SK-N-SH (cell line): ENCODE measurements at regions not wholly inside any gene's neighbourhood (a gene's known extent, or its start where the extent isn't known, plus 50 kb on each side); places are given as distances from the start of the nearest gene placed in this dataset.

ENCODE experiments used
- CTCF ChIA-PET: fragments of 300-600, 350-600 bp; formaldehyde crosslinking; extraction: SDS; loops from one replicate; lab custom pipeline; 2021; lab: Yijun Ruan, JAX
- POLR2A ChIA-PET: fragments of 350-600 bp; sonication (Branson Sonifier 250); formaldehyde crosslinking; extraction: SDS; loops from one replicate; lab custom pipeline; 2020; ENCODE audit warnings: antibody characterized with exemption, inconsistent platforms; lab: Yijun Ruan, JAX
- DNase-seq: peaks from one replicate; pipeline ENCODE4 v3.0.0; 2012
- H2AFZ ChIP-seq: fragments of 200-600 bp; sonication (generic); 2 replicates; pipeline ENCODE4 v1.8.1; 2016; ENCODE audit warnings: antibody characterized with exemption, mild to moderate bottlenecking, low read depth
- H3F3A ChIP-seq: fragments of 200-600 bp; sonication (generic); replicated peaks from 2 replicates; pipeline ENCODE3; 2016; ENCODE audit warnings: antibody characterized with exemption, mild to moderate bottlenecking; ENCODE audit not compliant: insufficient read depth
- H3K27ac ChIP-seq, 2 experiments: fragments of 200-500 bp in 1 of 2; fragments of 200-600 bp in 1 of 2; sonication (Bioruptor generic) in 1 of 2; sonication (generic), shearing (Covaris generic) in 1 of 2; 2 replicates each; pipeline versions ENCODE4 v1.5.1 to v1.6.1; 2014 to 2016; ENCODE audit warnings: low read depth in 2 of 2, inconsistent platforms in 1 of 2, low read length in 1 of 2, mild to moderate bottlenecking in 1 of 2, mixed read lengths in 1 of 2
- H3K27me3 ChIP-seq: fragments of 200-600 bp; sonication (generic), shearing (Covaris generic); 2 replicates; pipeline ENCODE4 v1.6.1; 2016; ENCODE audit warnings: mixed run types; ENCODE audit not compliant: insufficient read depth
- H3K36me3 ChIP-seq, 2 experiments: fragments of 200-500 bp in 1 of 2; fragments of 200-600 bp in 1 of 2; sonication (Bioruptor generic) in 1 of 2; sonication (generic) in 1 of 2; replicated peaks in 1 of 2; 2 replicates each; pipeline versions ENCODE3 to v1.5.1; 2014 to 2016; ENCODE audit warnings: low read length in 1 of 2, mild to moderate bottlenecking in 1 of 2; ENCODE audit not compliant: insufficient read depth in 2 of 2, control insufficient read depth in 1 of 2
- H3K4me1 ChIP-seq, 2 experiments: fragments of 200-500 bp in 1 of 2; fragments of 200-600 bp in 1 of 2; sonication (Bioruptor generic) in 1 of 2; sonication (generic), shearing (Covaris generic) in 1 of 2; 2 replicates each; pipeline versions ENCODE4 v1.5.1 to v1.6.1; 2014 to 2016; ENCODE audit warnings: low read depth in 1 of 2, low read length in 1 of 2, mixed run types in 1 of 2; ENCODE audit not compliant: insufficient read depth in 2 of 2, control insufficient read depth in 1 of 2
- H3K4me2 ChIP-seq: fragments of 200-600 bp; sonication (generic), shearing (Covaris generic); 2 replicates; pipeline ENCODE4 v1.6.1; 2017; ENCODE audit warnings: mixed run types
- H3K4me3 ChIP-seq, 2 experiments: fragments of 200-500 bp in 1 of 2; fragments of 200-600 bp in 1 of 2; sonication (Bioruptor generic) in 1 of 2; sonication (generic), shearing (Covaris generic) in 1 of 2; 2 replicates each; pipeline versions ENCODE4 v1.5.1 to v1.8.1; 2014 to 2016; ENCODE audit warnings: low read depth in 2 of 2, inconsistent platforms in 1 of 2, low read length in 1 of 2, mild to moderate bottlenecking in 1 of 2, mixed read lengths in 1 of 2, moderate library complexity in 1 of 2
- H3K79me2 ChIP-seq: fragments of 200-600 bp; sonication (generic); 2 replicates; pipeline ENCODE4 v1.8.1; 2017; ENCODE audit warnings: mild to moderate bottlenecking; ENCODE audit not compliant: insufficient read depth
- H3K9ac ChIP-seq: fragments of 200-600 bp; sonication (generic); 2 replicates; pipeline ENCODE4 v1.6.1; 2017; ENCODE audit warnings: mixed run types
- H3K9me2 ChIP-seq: fragments of 200-600 bp; sonication (generic); 2 replicates; pipeline ENCODE4 v1.6.1; 2017; ENCODE audit warnings: mixed run types
- H3K9me3 ChIP-seq: fragments of 200-600 bp; sonication (generic); 2 replicates; pipeline ENCODE4 v1.6.1; 2017; ENCODE audit warnings: mixed run types, mild to moderate bottlenecking, moderate library complexity
- H4K20me1 ChIP-seq: fragments of 200-600 bp; sonication (generic); 2 replicates; pipeline ENCODE4 v1.6.1; 2017; ENCODE audit warnings: mild to moderate bottlenecking, mixed run types; ENCODE audit not compliant: insufficient read depth
- ELF1 ChIP-seq: IDR thresholded peaks from 2 replicates; pipeline ENCODE4 v1.4.0; 2012
- FOXM1 ChIP-seq: IDR thresholded peaks from 2 replicates; pipeline ENCODE4 v1.4.0; 2012; ENCODE audit warnings: low read depth, mild to moderate bottlenecking
- GABPA ChIP-seq: IDR thresholded peaks from 2 replicates; pipeline ENCODE4 v1.4.0; 2012; ENCODE audit warnings: low read depth, mild to moderate bottlenecking
- GATA2 ChIP-seq: sonication (generic); formaldehyde crosslinking; IDR thresholded peaks from 2 replicates; pipeline ENCODE4 v1.5.0; 2020; ENCODE audit warnings: mild to moderate bottlenecking, missing genetic modification reagents
- JUND ChIP-seq: IDR thresholded peaks from 2 replicates; pipeline ENCODE4 v1.4.0; 2012
- NRF1 ChIP-seq: IDR thresholded peaks from 2 replicates; pipeline ENCODE4 v1.6.1; 2012; ENCODE audit warnings: low read depth, mild to moderate bottlenecking, low read length
- YY1 ChIP-seq: IDR thresholded peaks from 2 replicates; pipeline ENCODE4 v1.4.0; 2012; ENCODE audit warnings: low read depth, mild to moderate bottlenecking
- WGBS: methylation state at CpG from one replicate; pipeline ENCODE4 v1.1.6; 2017; ENCODE audit warnings: low lambda C conversion rate; 5-methylcytosine and 5-hydroxymethylcytosine counted together
- TF ChIP-seq, protein P1 (sequence below): IDR thresholded peaks from 2 replicates; pipeline ENCODE4 v1.4.0; 2012; ENCODE audit warnings: low read depth
- TF ChIP-seq, protein P2 (sequence below): IDR thresholded peaks from 2 replicates; pipeline ENCODE4 v1.6.1; 2012; ENCODE audit warnings: mild to moderate bottlenecking, low read depth, low read length, moderate library complexity
- TF ChIP-seq, protein P3 (sequence below): fragments of 200-600 bp; sonication (generic); IDR thresholded peaks from 2 replicates; pipeline ENCODE4 v1.6.1; 2017; ENCODE audit warnings: antibody characterized with exemption, mild to moderate bottlenecking, moderate library complexity
- TF ChIP-seq, protein P4 (sequence below): fragments of 150-350 bp; IDR thresholded peaks from 2 replicates; pipeline ENCODE4 v1.6.1; 2016; ENCODE audit warnings: mild to moderate bottlenecking, low read depth, low read length

DNA sequence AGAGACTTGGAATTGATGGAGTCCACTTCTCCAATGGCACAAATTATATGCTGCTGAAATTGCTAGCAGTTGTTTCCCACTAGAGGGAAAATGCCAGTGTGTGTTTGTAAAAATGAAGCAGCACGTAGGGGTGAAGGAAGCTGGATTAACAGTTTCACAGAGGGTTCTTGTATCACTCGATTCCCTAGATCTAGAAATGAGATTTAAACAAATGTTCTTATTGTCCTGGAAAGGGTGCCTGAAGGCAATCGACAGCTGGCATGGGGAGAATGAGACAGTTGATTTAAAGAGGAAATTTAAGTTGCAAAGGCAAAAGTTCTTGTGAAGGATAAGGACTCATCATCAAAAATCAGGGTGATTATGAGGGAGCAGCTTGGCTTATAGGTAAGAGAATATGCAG lies 234.8 kb upstream of the ARPP21 start:
- H3K9me3 ChIP-seq, result no peaks in the 10 kb centered on the region
- no peak overlapping the region for H3K27ac ChIP-seq
- no peak for DNase-seq
- H3F3A ChIP-seq, result no peaks in the 10 kb centered on the region
- no peaks in the 10 kb centered on the region for H4K20me1 ChIP-seq
- WGBS, result 45% methylated on average over 3 of the region's 3 CpGs
- H3K79me2 ChIP-seq, result no peaks in the 10 kb centered on the region
- H3K9ac ChIP-seq, result no peak overlapping the region
- H2AFZ ChIP-seq, result no peak overlapping the region
- H3K9me2 ChIP-seq, result no peaks in the 10 kb centered on the region
- no peaks in the 10 kb centered on the region for H3K27me3 ChIP-seq
- H3K4me2 ChIP-seq, result no peak overlapping the region
- no peak overlapping the region for H3K4me3 ChIP-seq
- ChIA-PET CTCF (no interaction called here), POLR2A (no interaction called here)
- no peaks in the 10 kb centered on the region for H3K36me3 ChIP-seq
- H3K4me1 ChIP-seq, result no peaks in the 10 kb centered on the region
- TF ChIP-seq NRF1 (no peak), GABPA (no peak), FOXM1 (no peak), ELF1 (no peak), JUND (no peak)
- TF ChIP-seq, protein P1, sequence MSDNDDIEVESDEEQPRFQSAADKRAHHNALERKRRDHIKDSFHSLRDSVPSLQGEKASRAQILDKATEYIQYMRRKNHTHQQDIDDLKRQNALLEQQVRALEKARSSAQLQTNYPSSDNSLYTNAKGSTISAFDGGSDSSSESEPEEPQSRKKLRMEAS, result no peak
- TF ChIP-seq, protein P2, sequence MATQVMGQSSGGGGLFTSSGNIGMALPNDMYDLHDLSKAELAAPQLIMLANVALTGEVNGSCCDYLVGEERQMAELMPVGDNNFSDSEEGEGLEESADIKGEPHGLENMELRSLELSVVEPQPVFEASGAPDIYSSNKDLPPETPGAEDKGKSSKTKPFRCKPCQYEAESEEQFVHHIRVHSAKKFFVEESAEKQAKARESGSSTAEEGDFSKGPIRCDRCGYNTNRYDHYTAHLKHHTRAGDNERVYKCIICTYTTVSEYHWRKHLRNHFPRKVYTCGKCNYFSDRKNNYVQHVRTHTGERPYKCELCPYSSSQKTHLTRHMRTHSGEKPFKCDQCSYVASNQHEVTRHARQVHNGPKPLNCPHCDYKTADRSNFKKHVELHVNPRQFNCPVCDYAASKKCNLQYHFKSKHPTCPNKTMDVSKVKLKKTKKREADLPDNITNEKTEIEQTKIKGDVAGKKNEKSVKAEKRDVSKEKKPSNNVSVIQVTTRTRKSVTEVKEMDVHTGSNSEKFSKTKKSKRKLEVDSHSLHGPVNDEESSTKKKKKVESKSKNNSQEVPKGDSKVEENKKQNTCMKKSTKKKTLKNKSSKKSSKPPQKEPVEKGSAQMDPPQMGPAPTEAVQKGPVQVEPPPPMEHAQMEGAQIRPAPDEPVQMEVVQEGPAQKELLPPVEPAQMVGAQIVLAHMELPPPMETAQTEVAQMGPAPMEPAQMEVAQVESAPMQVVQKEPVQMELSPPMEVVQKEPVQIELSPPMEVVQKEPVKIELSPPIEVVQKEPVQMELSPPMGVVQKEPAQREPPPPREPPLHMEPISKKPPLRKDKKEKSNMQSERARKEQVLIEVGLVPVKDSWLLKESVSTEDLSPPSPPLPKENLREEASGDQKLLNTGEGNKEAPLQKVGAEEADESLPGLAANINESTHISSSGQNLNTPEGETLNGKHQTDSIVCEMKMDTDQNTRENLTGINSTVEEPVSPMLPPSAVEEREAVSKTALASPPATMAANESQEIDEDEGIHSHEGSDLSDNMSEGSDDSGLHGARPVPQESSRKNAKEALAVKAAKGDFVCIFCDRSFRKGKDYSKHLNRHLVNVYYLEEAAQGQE, result no peak
- TF ChIP-seq, protein P3, sequence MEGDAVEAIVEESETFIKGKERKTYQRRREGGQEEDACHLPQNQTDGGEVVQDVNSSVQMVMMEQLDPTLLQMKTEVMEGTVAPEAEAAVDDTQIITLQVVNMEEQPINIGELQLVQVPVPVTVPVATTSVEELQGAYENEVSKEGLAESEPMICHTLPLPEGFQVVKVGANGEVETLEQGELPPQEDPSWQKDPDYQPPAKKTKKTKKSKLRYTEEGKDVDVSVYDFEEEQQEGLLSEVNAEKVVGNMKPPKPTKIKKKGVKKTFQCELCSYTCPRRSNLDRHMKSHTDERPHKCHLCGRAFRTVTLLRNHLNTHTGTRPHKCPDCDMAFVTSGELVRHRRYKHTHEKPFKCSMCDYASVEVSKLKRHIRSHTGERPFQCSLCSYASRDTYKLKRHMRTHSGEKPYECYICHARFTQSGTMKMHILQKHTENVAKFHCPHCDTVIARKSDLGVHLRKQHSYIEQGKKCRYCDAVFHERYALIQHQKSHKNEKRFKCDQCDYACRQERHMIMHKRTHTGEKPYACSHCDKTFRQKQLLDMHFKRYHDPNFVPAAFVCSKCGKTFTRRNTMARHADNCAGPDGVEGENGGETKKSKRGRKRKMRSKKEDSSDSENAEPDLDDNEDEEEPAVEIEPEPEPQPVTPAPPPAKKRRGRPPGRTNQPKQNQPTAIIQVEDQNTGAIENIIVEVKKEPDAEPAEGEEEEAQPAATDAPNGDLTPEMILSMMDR, result no peak

DNA sequence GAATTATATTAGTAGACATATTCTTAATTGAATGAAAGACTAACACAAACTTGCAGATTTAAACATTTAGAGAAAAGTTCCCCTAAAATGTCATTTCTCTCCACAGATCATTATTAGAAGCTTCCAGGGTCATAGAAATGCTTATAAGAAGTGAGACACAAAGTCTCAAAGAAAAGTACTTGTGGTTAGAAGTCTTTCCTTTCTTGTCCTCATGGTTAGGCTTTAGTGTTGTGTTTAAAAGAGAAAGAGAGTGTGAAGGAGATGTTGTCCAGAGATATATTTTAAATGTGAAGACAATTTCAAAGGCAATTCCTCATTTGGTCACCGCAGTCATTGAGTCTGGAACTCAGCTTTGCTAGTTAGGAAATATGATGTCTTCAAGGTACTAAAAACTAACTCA lies 230.4 kb upstream of the ARPP21 start:
- no peaks in the 10 kb centered on the region for H3K9me2 ChIP-seq
- no peak overlapping the region for H3K9ac ChIP-seq
- DNase-seq, result no peak
- no peaks in the 10 kb centered on the region for H3K36me3 ChIP-seq
- no peaks in the 10 kb centered on the region for H3F3A ChIP-seq
- no peak overlapping the region for H3K4me2 ChIP-seq
- ChIA-PET CTCF (no interaction called here), POLR2A (no interaction called here)
- no peaks in the 10 kb centered on the region for H3K27me3 ChIP-seq
- H4K20me1 ChIP-seq, result no peaks in the 10 kb centered on the region
- TF ChIP-seq YY1, result no peak
- TF ChIP-seq GATA2 (CRISPR knock-in tag), result no peak
- TF ChIP-seq, protein P4, sequence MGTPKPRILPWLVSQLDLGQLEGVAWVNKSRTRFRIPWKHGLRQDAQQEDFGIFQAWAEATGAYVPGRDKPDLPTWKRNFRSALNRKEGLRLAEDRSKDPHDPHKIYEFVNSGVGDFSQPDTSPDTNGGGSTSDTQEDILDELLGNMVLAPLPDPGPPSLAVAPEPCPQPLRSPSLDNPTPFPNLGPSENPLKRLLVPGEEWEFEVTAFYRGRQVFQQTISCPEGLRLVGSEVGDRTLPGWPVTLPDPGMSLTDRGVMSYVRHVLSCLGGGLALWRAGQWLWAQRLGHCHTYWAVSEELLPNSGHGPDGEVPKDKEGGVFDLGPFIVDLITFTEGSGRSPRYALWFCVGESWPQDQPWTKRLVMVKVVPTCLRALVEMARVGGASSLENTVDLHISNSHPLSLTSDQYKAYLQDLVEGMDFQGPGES, result no peak
- 91% methylated on average over 1 of the region's 1 CpG for WGBS
- H2AFZ ChIP-seq, result no peak overlapping the region
- H3K9me3 ChIP-seq, result no peaks in the 10 kb centered on the region
- H3K4me3 ChIP-seq, result no peak overlapping the region
- H3K27ac ChIP-seq, result no peak overlapping the region
- H3K79me2 ChIP-seq, result no peaks in the 10 kb centered on the region
- H3K4me1 ChIP-seq, result no peaks in the 10 kb centered on the region; a peak in 1 of 4 replicates
